ENCODE measurements at regions not wholly inside any gene's neighbourhood (a gene's known extent, or its start where the extent isn't known, plus 50 kb on each side); places are given as distances from the start of the nearest gene placed in this dataset.

DNA sequence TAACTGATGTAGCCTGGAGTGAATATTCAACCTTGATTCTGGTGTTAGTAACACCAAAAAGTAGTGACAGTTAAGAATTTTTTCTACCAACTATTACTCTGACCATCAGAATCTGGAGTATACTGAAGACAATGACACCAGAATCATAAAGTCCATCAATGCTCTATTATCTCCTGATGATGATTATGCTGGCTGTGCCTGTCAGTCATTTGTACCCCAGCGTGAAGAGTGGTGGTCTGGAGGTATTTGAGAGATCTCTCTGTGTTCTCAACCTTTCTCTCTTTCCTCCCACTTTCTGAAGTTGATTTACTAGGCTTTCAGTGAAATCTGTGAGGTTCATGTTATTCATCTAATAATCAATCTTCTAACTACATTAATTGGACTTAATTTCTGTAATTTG is 615.4 kb downstream of the SLC16A7 start (continued):
- TF ChIP-seq, protein P1, sequence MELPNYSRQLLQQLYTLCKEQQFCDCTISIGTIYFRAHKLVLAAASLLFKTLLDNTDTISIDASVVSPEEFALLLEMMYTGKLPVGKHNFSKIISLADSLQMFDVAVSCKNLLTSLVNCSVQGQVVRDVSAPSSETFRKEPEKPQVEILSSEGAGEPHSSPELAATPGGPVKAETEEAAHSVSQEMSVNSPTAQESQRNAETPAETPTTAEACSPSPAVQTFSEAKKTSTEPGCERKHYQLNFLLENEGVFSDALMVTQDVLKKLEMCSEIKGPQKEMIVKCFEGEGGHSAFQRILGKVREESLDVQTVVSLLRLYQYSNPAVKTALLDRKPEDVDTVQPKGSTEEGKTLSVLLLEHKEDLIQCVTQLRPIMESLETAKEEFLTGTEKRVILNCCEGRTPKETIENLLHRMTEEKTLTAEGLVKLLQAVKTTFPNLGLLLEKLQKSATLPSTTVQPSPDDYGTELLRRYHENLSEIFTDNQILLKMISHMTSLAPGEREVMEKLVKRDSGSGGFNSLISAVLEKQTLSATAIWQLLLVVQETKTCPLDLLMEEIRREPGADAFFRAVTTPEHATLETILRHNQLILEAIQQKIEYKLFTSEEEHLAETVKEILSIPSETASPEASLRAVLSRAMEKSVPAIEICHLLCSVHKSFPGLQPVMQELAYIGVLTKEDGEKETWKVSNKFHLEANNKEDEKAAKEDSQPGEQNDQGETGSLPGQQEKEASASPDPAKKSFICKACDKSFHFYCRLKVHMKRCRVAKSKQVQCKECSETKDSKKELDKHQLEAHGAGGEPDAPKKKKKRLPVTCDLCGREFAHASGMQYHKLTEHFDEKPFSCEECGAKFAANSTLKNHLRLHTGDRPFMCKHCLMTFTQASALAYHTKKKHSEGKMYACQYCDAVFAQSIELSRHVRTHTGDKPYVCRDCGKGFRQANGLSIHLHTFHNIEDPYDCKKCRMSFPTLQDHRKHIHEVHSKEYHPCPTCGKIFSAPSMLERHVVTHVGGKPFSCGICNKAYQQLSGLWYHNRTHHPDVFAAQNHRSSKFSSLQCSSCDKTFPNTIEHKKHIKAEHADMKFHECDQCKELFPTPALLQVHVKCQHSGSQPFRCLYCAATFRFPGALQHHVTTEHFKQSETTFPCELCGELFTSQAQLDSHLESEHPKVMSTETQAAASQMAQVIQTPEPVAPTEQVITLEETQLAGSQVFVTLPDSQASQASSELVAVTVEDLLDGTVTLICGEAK (IDR thresholded peaks at IDR 0.05), result no peak
- TF ChIP-seq, protein P1 (CRISPR knock-in tag; IDR thresholded peaks at IDR 0.05), result no peak
- TF ChIP-seq, protein P2, sequence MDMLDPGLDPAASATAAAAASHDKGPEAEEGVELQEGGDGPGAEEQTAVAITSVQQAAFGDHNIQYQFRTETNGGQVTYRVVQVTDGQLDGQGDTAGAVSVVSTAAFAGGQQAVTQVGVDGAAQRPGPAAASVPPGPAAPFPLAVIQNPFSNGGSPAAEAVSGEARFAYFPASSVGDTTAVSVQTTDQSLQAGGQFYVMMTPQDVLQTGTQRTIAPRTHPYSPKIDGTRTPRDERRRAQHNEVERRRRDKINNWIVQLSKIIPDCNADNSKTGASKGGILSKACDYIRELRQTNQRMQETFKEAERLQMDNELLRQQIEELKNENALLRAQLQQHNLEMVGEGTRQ (CRISPR knock-in tag; IDR thresholded peaks at IDR 0.05), result no peak
- TF ChIP-seq DIDO1 (tag; IDR thresholded peaks at IDR 0.05; ENCODE audit: low read depth), result no peak
- no peak for TF ChIP-seq ZNF57 (CRISPR knock-in tag; IDR thresholded peaks at IDR 0.05)
- TF ChIP-seq, protein P3, sequence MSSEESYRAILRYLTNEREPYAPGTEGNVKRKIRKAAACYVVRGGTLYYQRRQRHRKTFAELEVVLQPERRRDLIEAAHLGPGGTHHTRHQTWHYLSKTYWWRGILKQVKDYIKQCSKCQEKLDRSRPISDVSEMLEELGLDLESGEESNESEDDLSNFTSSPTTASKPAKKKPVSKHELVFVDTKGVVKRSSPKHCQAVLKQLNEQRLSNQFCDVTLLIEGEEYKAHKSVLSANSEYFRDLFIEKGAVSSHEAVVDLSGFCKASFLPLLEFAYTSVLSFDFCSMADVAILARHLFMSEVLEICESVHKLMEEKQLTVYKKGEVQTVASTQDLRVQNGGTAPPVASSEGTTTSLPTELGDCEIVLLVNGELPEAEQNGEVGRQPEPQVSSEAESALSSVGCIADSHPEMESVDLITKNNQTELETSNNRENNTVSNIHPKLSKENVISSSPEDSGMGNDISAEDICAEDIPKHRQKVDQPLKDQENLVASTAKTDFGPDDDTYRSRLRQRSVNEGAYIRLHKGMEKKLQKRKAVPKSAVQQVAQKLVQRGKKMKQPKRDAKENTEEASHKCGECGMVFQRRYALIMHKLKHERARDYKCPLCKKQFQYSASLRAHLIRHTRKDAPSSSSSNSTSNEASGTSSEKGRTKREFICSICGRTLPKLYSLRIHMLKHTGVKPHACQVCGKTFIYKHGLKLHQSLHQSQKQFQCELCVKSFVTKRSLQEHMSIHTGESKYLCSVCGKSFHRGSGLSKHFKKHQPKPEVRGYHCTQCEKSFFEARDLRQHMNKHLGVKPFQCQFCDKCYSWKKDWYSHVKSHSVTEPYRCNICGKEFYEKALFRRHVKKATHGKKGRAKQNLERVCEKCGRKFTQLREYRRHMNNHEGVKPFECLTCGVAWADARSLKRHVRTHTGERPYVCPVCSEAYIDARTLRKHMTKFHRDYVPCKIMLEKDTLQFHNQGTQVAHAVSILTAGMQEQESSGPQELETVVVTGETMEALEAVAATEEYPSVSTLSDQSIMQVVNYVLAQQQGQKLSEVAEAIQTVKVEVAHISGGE (CRISPR knock-in tag; IDR thresholded peaks at IDR 0.05), result no peak
- TF ChIP-seq, protein P4, sequence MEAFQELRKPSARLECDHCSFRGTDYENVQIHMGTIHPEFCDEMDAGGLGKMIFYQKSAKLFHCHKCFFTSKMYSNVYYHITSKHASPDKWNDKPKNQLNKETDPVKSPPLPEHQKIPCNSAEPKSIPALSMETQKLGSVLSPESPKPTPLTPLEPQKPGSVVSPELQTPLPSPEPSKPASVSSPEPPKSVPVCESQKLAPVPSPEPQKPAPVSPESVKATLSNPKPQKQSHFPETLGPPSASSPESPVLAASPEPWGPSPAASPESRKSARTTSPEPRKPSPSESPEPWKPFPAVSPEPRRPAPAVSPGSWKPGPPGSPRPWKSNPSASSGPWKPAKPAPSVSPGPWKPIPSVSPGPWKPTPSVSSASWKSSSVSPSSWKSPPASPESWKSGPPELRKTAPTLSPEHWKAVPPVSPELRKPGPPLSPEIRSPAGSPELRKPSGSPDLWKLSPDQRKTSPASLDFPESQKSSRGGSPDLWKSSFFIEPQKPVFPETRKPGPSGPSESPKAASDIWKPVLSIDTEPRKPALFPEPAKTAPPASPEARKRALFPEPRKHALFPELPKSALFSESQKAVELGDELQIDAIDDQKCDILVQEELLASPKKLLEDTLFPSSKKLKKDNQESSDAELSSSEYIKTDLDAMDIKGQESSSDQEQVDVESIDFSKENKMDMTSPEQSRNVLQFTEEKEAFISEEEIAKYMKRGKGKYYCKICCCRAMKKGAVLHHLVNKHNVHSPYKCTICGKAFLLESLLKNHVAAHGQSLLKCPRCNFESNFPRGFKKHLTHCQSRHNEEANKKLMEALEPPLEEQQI (IDR thresholded peaks at IDR 0.05), result no peak

All from K562 (cell line).